ENCODE measurements at regions not wholly inside any gene's neighbourhood (a gene's known extent, or its start where the extent isn't known, plus 50 kb on each side); places are given as distances from the start of the nearest gene placed in this dataset.

GRCh38 chr10:54854843-54855242 lies 53.8 kb upstream of the PCDH15 start:
- CTCF ChIA-PET = no interaction called here
- H3K27me3 Mint-ChIP-seq = no peaks in the 10 kb centered on the region
- DNase-seq = no peak
- no peak for ATAC-seq (ENCODE audit: low read depth)
- H3K36me3 Mint-ChIP-seq (ENCODE audit: low read depth) = no peaks in the 10 kb centered on the region
- TF ChIP-seq, protein P1, sequence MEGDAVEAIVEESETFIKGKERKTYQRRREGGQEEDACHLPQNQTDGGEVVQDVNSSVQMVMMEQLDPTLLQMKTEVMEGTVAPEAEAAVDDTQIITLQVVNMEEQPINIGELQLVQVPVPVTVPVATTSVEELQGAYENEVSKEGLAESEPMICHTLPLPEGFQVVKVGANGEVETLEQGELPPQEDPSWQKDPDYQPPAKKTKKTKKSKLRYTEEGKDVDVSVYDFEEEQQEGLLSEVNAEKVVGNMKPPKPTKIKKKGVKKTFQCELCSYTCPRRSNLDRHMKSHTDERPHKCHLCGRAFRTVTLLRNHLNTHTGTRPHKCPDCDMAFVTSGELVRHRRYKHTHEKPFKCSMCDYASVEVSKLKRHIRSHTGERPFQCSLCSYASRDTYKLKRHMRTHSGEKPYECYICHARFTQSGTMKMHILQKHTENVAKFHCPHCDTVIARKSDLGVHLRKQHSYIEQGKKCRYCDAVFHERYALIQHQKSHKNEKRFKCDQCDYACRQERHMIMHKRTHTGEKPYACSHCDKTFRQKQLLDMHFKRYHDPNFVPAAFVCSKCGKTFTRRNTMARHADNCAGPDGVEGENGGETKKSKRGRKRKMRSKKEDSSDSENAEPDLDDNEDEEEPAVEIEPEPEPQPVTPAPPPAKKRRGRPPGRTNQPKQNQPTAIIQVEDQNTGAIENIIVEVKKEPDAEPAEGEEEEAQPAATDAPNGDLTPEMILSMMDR (IDR thresholded peaks at IDR 0.05) = no peak
- no peak overlapping the region for H3K4me3 Mint-ChIP-seq
- H3K27ac Mint-ChIP-seq = no peak overlapping the region
- H3K9me3 Mint-ChIP-seq = no peaks in the 10 kb centered on the region
- intact Hi-C loops (cut with micrococcal nuclease) = no loop called here
- no peaks in the 10 kb centered on the region for H3K4me1 Mint-ChIP-seq
- POLR2A ChIA-PET = no interaction called here

GRCh38 chr10:54854389-54854788 lies 53.4 kb upstream of the PCDH15 start:
- H3K36me3 Mint-ChIP-seq (ENCODE audit: low read depth) = no peaks in the 10 kb centered on the region
- DNase-seq = no peak
- ChIA-PET CTCF (no interaction called here), POLR2A (no interaction called here)
- TF ChIP-seq, protein P1 (IDR thresholded peaks at IDR 0.05) = no peak
- ATAC-seq (ENCODE audit: low read depth) = no peak
- no peaks in the 10 kb centered on the region for H3K4me1 Mint-ChIP-seq
- intact Hi-C loops (cut with micrococcal nuclease) = no loop called here
- H3K9me3 Mint-ChIP-seq = no peaks in the 10 kb centered on the region
- no peak overlapping the region for H3K27ac Mint-ChIP-seq
- no peak overlapping the region for H3K4me3 Mint-ChIP-seq
- H3K27me3 Mint-ChIP-seq = no peaks in the 10 kb centered on the region

GRCh38 chr10:54853883-54854282 lies 52.9 kb upstream of the PCDH15 start:
- Mint-ChIP-seq H3K4me3 (no peak overlapping the region), H3K36me3 (ENCODE audit: low read depth) (no peaks in the 10 kb centered on the region), H3K27ac (no peak overlapping the region), H3K27me3 (no peaks in the 10 kb centered on the region), H3K9me3 (no peaks in the 10 kb centered on the region), H3K4me1 (no peaks in the 10 kb centered on the region)
- DNase-seq = no peak
- ChIA-PET POLR2A (no interaction called here), CTCF (no interaction called here)
- intact Hi-C loops (cut with micrococcal nuclease) = no loop called here
- ATAC-seq (ENCODE audit: low read depth) = no peak
- TF ChIP-seq, protein P1 (IDR thresholded peaks at IDR 0.05) = no peak

Data from activated B cell treated with CpG ODN at 0.5 μM for 24 hours (primary cell).